Heart right ventricle (tissue), 16 donors: ENCODE measurements at regions not wholly inside any gene's neighbourhood (a gene's known extent, or its start where the extent isn't known, plus 50 kb on each side); places are given as distances from the start of the nearest gene placed in this dataset.

Source experiments
- ATAC-seq, 8 donors: fragments of 200-7000 bp; cut with Tn5 transposase; one replicate each; pipeline ENCODE4 v1.9.1; 2020; ENCODE audit warnings: mild to moderate bottlenecking in 8 of 8, moderate library complexity in 8 of 8, moderate number of reproducible peaks in 1 of 8
- DNase-seq, 2 donors: peaks; one replicate each; pipeline ENCODE4 v3.0.0-alpha.2; 2020
- H3K27ac ChIP-seq, 10 donors: fragments of 200-600 bp; sonication (generic) in 2 of 10; one replicate each; pipeline versions ENCODE4 v1.5.0 to v1.8.0; 2020 to 2022; ENCODE audit warnings: mild to moderate bottlenecking in 3 of 10
- H3K27me3 ChIP-seq, 7 donors: fragments of 200-600 bp; one replicate each; pipeline ENCODE4 v1.8.0; 2021 to 2022; ENCODE audit warnings: mild to moderate bottlenecking in 2 of 7
- H3K36me3 ChIP-seq, 9 donors: fragments of 200-600 bp; sonication (generic) in 1 of 9; one replicate each; pipeline versions ENCODE4 v1.5.0 to v1.8.0; 2020 to 2022; ENCODE audit warnings: mild to moderate bottlenecking in 2 of 9
- H3K4me1 ChIP-seq, 9 donors: fragments of 200-600 bp; sonication (generic) in 1 of 9; one replicate each; pipeline versions ENCODE4 v1.5.0 to v1.8.0; 2020 to 2022; ENCODE audit warnings: mild to moderate bottlenecking in 4 of 9
- H3K4me3 ChIP-seq, 10 donors: fragments of 200-600 bp; sonication (generic) in 2 of 10; one replicate each; pipeline versions ENCODE4 v1.5.0 to v1.8.0; 2020 to 2022; ENCODE audit warnings: mild to moderate bottlenecking in 7 of 10, moderate library complexity in 2 of 10
- H3K9me3 ChIP-seq, 11 donors: fragments of 200-600 bp in 10 of 11; sonication (generic) in 2 of 11; one replicate each; pipeline versions ENCODE4 v1.5.0 to v1.8.0; 2013 to 2022; ENCODE audit warnings: mild to moderate bottlenecking in 2 of 11, control low read depth in 1 of 11, moderate library complexity in 1 of 11
- CTCF ChIP-seq, 9 donors: fragments of 200-600 bp; sonication (generic) in 2 of 9; IDR thresholded peaks; one replicate each; pipeline versions ENCODE4 v1.5.0 to v1.8.0; 2021 to 2022; ENCODE audit warnings: antibody characterized with exemption in 9 of 9, mild to moderate bottlenecking in 5 of 9, moderate library complexity in 1 of 9
- WGBS, 2 donors: extraction: QIAGEN DNeasy Blood & Tissue Kit; methylation state at CpG; one replicate each; pipeline ENCODE4 v1.1.7; 2013; ENCODE audit warnings: inconsistent platforms in 1 of 2; 5-methylcytosine and 5-hydroxymethylcytosine counted together
- intact Hi-C, 10 donors: fragments of 100-400 bp; cut with DNase I; formaldehyde crosslinking; loops; one replicate each; pipeline versions ENCODE4 v1.11.1 to v1.14.2; 2022
- donor health status: Arrhythmogenic right ventricular cardiomyopathy.
- donor health status: ischemic (EF 13 %, LVEDD 7.1; RV severe dilation, severe dysfunction).
- donor health status: healthy with polysubstance abuse.
- donor health status: DM: no; HTN: yes; CAD: no.
- donor health status: DM: no; HTN: no; CAD: no.
- donor health status: ischemic (EF 25% LVEDD 6.9; RV normal size, moderate dysfunction).
- donor health status: ischemic (EF 25% LVEDD 5.7; RV mildly dilated, moderate dysfunction).
- donor health status: healthy.
- donor health status: DM: yes; HTN: yes; CAD: no.
- donor health status: Ischemic cardiomyopathy.
- donor health status: ischemic (EF 35%, LVEDD 5.7; RV mildly dilated, moderate dysfunction).
- donor health status: nonischemic (EF 11% LVEDD 7.7; RV severe dilation, severe dysfunction).
- donor health status: DM: yes; HTN: yes; CAD: no.
- donor health status: PGD.
- donor health status: ischemic (EF 29% LVEDD 5.4; RV normal size, mild dysfunction).
- donor health status: nonischemic (EF 23%, LVEDD 6.1; RV moderate dilation, normal function).

DNA sequence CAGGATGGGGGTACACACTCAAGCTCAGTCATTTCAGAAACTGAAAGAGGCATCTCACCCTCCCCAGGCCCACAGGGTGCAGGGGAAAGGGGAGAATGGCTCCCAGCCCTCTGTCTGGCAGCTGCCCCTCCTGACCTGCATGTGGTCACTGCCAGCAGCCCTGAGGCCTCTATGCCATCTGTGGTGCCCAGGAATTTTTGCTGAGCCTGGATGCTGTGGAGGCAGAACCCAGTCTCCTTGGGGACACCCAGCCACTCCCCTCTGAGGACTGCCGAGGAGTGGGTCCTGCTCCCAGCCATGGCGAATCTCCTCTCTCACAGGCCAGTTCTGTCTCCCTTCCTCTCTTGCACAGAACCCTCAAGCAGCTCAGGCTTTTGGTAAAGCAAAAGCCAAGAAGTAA is 104.0 kb upstream of the ALDH1B1 start:
- Histone ChIP-seq H3K4me3 (no peak overlapping the region), H3K9me3 (no peaks in the 10 kb centered on the region), H3K36me3 (no peaks in the 10 kb centered on the region), H3K27ac (no peak overlapping the region), H3K4me1 (peaks cover 0 to under 1% (median 0%) of the 10 kb centered on the region in 9 donors), H3K27me3 (peaks cover 0 to 15% (median 0%) of the 10 kb centered on the region in 7 donors)
- no peak for TF ChIP-seq CTCF (IDR thresholded peaks at IDR 0.05)
- ATAC-seq (no peak), DNase-seq (no peak)
- WGBS, 2 donors: 82 to 83% methylated on average over 2 of the region's 2 CpGs
- intact Hi-C loops: loop anchor here in 1 of 10 donors (10.0 kb wide), 1 partner anchor 184 kb away; no protein-coding TSS in a partner anchor

GRCh38 chr9:38287420-38287985 is 105.0 kb upstream of the ALDH1B1 start:
- no peak for TF ChIP-seq CTCF (IDR thresholded peaks at IDR 0.05)
- Histone ChIP-seq H3K9me3 (no peaks in the 10 kb centered on the region), H3K4me1 (no peaks in the 10 kb centered on the region), H3K36me3 (no peaks in the 10 kb centered on the region), H3K27ac (no peak overlapping the region), H3K27me3 (peaks cover 0 to 15% (median 0%) of the 10 kb centered on the region in 7 donors), H3K4me3 (no peak overlapping the region)
- WGBS, 2 donors: 80 to 84% methylated on average over 2 of the region's 2 CpGs
- ATAC-seq (no peak), DNase-seq (no peak)
- intact Hi-C loops: loop anchor here in 1 of 10 donors (10.0 kb wide), 1 partner anchor 183 kb away; no protein-coding TSS in a partner anchor

DNA sequence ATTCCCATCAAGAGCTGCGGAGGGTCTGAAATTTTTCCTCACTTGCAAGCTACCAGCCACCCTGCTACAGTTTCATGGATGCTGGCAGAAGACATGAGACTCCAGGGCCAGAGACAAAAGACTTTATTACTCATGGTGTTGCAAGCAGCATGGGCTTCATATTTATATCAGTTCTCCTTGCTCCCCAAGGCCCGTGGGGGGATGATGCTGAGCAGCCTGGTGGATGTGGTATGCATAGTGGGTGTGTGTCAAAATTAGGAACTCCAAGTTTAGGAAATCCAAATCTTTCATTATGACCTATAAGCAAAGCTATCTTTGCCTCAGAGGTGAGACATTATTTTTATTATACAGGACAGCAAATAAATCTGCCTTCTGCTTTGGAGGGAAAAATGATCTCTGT is 105.7 kb upstream of the ALDH1B1 start:
- ATAC-seq (no peak), DNase-seq (no peak)
- intact Hi-C loops: loop anchor here in 1 of 10 donors (10.0 kb wide), 1 partner anchor 182 kb away; no protein-coding TSS in a partner anchor
- Histone ChIP-seq H3K4me1 (no peaks in the 10 kb centered on the region), H3K36me3 (no peaks in the 10 kb centered on the region), H3K27ac (no peak overlapping the region), H3K9me3 (no peaks in the 10 kb centered on the region), H3K27me3 (peaks cover 0 to 15% (median 0%) of the 10 kb centered on the region in 7 donors), H3K4me3 (no peak overlapping the region)
- WGBS, 2 donors: 82 to 89% methylated on average over 2 of the region's 2 CpGs
- TF ChIP-seq CTCF (IDR thresholded peaks at IDR 0.05): no peak

DNA sequence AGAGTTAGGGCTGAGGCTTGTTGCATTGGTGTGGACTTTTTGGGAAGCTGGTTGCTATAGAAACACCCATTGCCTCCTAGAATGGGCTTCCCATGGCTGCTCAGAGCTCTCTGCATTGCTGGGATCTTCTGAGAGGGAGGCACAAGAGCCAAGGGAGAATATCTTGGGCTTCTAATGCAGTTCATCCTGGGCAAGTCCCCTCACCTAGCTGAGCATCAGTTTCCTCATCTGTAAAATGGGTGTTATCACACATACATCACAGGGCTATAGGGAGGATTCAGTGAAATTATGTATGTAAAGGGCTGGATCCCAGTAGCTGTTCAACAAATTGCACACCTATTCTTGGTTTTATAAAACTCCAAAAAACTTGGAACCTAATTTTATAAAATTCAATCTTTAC is 106.1 kb upstream of the ALDH1B1 start:
- ATAC-seq (no peak), DNase-seq (no peak)
- Histone ChIP-seq H3K4me3 (no peak overlapping the region), H3K27ac (no peak overlapping the region), H3K36me3 (no peaks in the 10 kb centered on the region), H3K4me1 (no peaks in the 10 kb centered on the region), H3K27me3 (peaks cover 0 to 15% (median 0%) of the 10 kb centered on the region in 7 donors), H3K9me3 (no peaks in the 10 kb centered on the region)
- intact Hi-C loops: loop anchor here in 1 of 10 donors (10.0 kb wide), 1 partner anchor 182 kb away; no protein-coding TSS in a partner anchor
- TF ChIP-seq CTCF (IDR thresholded peaks at IDR 0.05): no peak
